ENCODE measurements at regions not wholly inside any gene's neighbourhood (a gene's known extent, or its start where the extent isn't known, plus 50 kb on each side); places are given as distances from the start of the nearest gene placed in this dataset.
"Not testable (repeated sequence)": the region's sequence is repeated elsewhere in the genome, so short reads cannot be mapped to it uniquely, and the experiment has no call there.

DNA sequence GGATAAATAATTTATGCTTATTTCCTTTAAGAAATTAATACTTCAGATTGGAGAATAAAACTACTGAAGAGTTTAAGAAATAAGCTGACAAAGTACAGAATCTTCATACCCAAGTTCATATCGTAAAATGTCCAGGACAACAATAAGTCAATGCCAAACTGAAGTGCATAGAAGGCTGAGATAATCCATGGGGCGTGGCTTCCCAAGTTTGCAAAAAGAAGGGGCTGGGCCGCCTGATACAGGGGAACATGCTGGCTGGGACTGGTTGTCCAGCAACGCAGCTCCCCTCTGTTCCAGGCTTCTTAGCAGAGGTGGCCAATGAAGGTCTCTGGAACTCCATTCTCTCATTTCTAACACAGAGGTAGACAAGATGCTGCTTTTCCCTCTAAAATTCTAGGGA lies 189.5 kb upstream of the SPOPL start:
- Histone ChIP-seq H3K79me2 (ENCODE audit: control insufficient read depth, insufficient read depth, low read length) (no peaks in the 10 kb centered on the region), H3K9me1 (replicated peaks; ENCODE audit: control insufficient read depth, extremely low read depth, insufficient read depth, low read length) (no peaks in the 10 kb centered on the region), H3K4me2 (ENCODE audit: insufficient read depth, low read length) (no peak overlapping the region), H3K4me1 (ENCODE audit: control insufficient read depth, extremely low read depth, insufficient read depth, low read length) (no peaks in the 10 kb centered on the region), H3K9ac (replicated peaks; ENCODE audit: extremely low read depth, insufficient read depth, low read length) (no peak overlapping the region), H2AFZ (ENCODE audit: low read depth, low read length) (no peak overlapping the region), H3K36me3 (ENCODE audit: control insufficient read depth in 2 of 2, extremely low read depth in 1 of 2, insufficient read depth in 2 of 2, low read length in 2 of 2) (no peaks in the 10 kb centered on the region), H3K4me3 (replicated peaks in 1 of 3; ENCODE audit: insufficient read depth in 1 of 3, low read depth in 1 of 3, low read length in 3 of 3) (no peak overlapping the region), H3K27ac (ENCODE audit: insufficient read depth, low read depth, low read length) (no peak overlapping the region), H3K27me3 (ENCODE audit: control insufficient read depth in 2 of 2, insufficient read depth in 2 of 2, low read length in 2 of 2) (no peaks in the 10 kb centered on the region), H4K20me1 (replicated peaks; ENCODE audit: control insufficient read depth, extremely low read depth, insufficient read depth, low read length) (no peaks in the 10 kb centered on the region), H3K9me3 (replicated peaks; ENCODE audit: control insufficient read depth, insufficient read depth, low read length) (no peaks in the 10 kb centered on the region)
- ChIA-PET CTCF (interaction anchor here (1.0 to 1.4 kb wide), 2 partner anchors 10 to 14 kb away, joined by 3 read pairs; no protein-coding TSS in a partner anchor), POLR2A (no interaction called here)
- dilution Hi-C loops (cut with MboI; ENCODE audit: extremely low pct_ligation_motif_present, low sequenced_read_pairs): no loop called here
- BruUV-seq (replicated peaks): no TSS peak
- DNase-seq (ENCODE audit: low read depth, low spot score) (no peak), FAIRE-seq (no peak)
- intact Hi-C loops (cut with micrococcal nuclease): no loop called here
- TF ChIP-seq, protein P1, sequence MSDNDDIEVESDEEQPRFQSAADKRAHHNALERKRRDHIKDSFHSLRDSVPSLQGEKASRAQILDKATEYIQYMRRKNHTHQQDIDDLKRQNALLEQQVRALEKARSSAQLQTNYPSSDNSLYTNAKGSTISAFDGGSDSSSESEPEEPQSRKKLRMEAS (IDR thresholded peaks at IDR 0.05; ENCODE audit: insufficient read depth, insufficient read length): no peak
- TF ChIP-seq JUN (IDR thresholded peaks at IDR 0.05; ENCODE audit: borderline replicate concordance, insufficient read depth, insufficient read length, low read depth): no peak

DNA sequence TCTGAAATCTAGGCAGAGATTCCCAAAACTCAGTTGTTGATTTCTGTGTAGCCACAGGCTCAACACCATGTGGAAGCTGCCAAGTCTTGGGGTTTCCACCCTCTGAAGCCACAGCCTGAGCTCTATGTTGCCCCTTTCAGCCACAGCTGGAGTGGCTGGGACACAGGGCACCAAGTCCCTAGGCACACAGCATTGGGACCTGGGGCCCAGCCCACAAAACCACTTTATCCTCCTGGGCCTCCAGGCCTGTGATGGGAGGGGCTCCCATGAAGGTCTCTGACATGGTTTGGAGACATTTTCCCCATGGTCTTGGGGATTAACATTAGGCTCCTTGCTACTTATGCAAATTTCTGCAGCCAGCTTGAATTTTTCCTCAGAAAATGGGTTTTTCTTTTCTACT lies 186.0 kb upstream of the SPOPL start:
- H3K36me3 ChIP-seq (ENCODE audit: control insufficient read depth in 2 of 2, extremely low read depth in 1 of 2, insufficient read depth in 2 of 2, low read length in 2 of 2); POLR2A ChIA-PET; H3K4me1 ChIP-seq (ENCODE audit: control insufficient read depth, extremely low read depth, insufficient read depth, low read length); BruUV-seq (replicated peaks); H3K9ac ChIP-seq (replicated peaks; ENCODE audit: extremely low read depth, insufficient read depth, low read length); FAIRE-seq; H3K27me3 ChIP-seq (ENCODE audit: control insufficient read depth in 2 of 2, insufficient read depth in 2 of 2, low read length in 2 of 2); H3K4me3 ChIP-seq (replicated peaks in 1 of 3; ENCODE audit: insufficient read depth in 1 of 3, low read depth in 1 of 3, low read length in 3 of 3); dilution Hi-C loops (cut with MboI; ENCODE audit: extremely low pct_ligation_motif_present, low sequenced_read_pairs); DNase-seq (ENCODE audit: low read depth, low spot score); H3K79me2 ChIP-seq (ENCODE audit: control insufficient read depth, insufficient read depth, low read length); H3K4me2 ChIP-seq (ENCODE audit: insufficient read depth, low read length); intact Hi-C loops (cut with micrococcal nuclease); H3K9me3 ChIP-seq (replicated peaks; ENCODE audit: control insufficient read depth, insufficient read depth, low read length); H3K27ac ChIP-seq (ENCODE audit: insufficient read depth, low read depth, low read length); CTCF ChIA-PET; H4K20me1 ChIP-seq (replicated peaks; ENCODE audit: control insufficient read depth, extremely low read depth, insufficient read depth, low read length); H2AFZ ChIP-seq (ENCODE audit: low read depth, low read length); H3K9me1 ChIP-seq (replicated peaks; ENCODE audit: control insufficient read depth, extremely low read depth, insufficient read depth, low read length): not testable (repeated sequence)

Data from endothelial cell of umbilical vein (primary cell).